LNCAP (cell line): ENCODE measurements at regions not wholly inside any gene's neighbourhood (a gene's known extent, or its start where the extent isn't known, plus 50 kb on each side); places are given as distances from the start of the nearest gene placed in this dataset.

Source experiments
- CTCF ChIP-seq: fragments of 450-650 bp; IDR thresholded peaks from 2 replicates; pipeline ENCODE4 v1.5.1; 2017; ENCODE audit warnings: mild to moderate bottlenecking

GRCh38 chr11:24163146-24163545 is 333.7 kb upstream of the LUZP2 start:
- no peak for TF ChIP-seq CTCF

- TF ChIP-seq CTCF, result no peak
Measured at GRCh38 chr11:24163841-24164240, 333.0 kb upstream of the LUZP2 start.

- no peak for TF ChIP-seq CTCF
Measured at GRCh38 chr11:24171869-24172268, 325.0 kb upstream of the LUZP2 start.

GRCh38 chr11:24181395-24182047 is 315.3 kb upstream of the LUZP2 start:
- TF ChIP-seq CTCF, result no peak

GRCh38 chr11:24196733-24197132 is 300.1 kb upstream of the LUZP2 start:
- no peak for TF ChIP-seq CTCF

- no peak for TF ChIP-seq CTCF
Measured at GRCh38 chr11:24198481-24198880, 298.4 kb upstream of the LUZP2 start.

- TF ChIP-seq CTCF, result no peak
Measured at GRCh38 chr11:24199461-24199860, 297.4 kb upstream of the LUZP2 start.

- no peak for TF ChIP-seq CTCF
Measured at GRCh38 chr11:24206030-24206429, 290.8 kb upstream of the LUZP2 start.
